Upper lobe of left lung (tissue), 6 donors: ENCODE measurements at regions not wholly inside any gene's neighbourhood (a gene's known extent, or its start where the extent isn't known, plus 50 kb on each side); places are given as distances from the start of the nearest gene placed in this dataset.

Source experiments
- ATAC-seq, 2 donors: fragments of 200-7000 bp; cut with Tn5 transposase; one replicate each; pipeline ENCODE4 v1.9.1; 2022; ENCODE audit warnings: mild to moderate bottlenecking in 2 of 2, moderate library complexity in 2 of 2; ENCODE audit not compliant: low FRiP score in 2 of 2
- DNase-seq, 2 donors: peaks; one replicate each; pipeline ENCODE4 v3.0.0-alpha.2; 2019 to 2020
- H3K27ac ChIP-seq, 4 donors: fragments of 200-600 bp; sonication (generic); one replicate each; pipeline ENCODE4 v1.5.1; 2016 to 2019
- H3K27me3 ChIP-seq, 4 donors: fragments of 200-600 bp; sonication (generic); one replicate each; pipeline ENCODE4 v1.5.1; 2017 to 2019
- H3K36me3 ChIP-seq, 4 donors: fragments of 200-600 bp; sonication (generic); one replicate each; pipeline ENCODE4 v1.5.1; 2016 to 2019
- H3K4me1 ChIP-seq, 4 donors: fragments of 200-600 bp; sonication (generic); one replicate each; pipeline ENCODE4 v1.5.1; 2018 to 2019
- H3K4me3 ChIP-seq, 4 donors: fragments of 200-600 bp; sonication (generic); one replicate each; pipeline ENCODE4 v1.5.1; 2017 to 2019; ENCODE audit warnings: mild to moderate bottlenecking in 2 of 4, moderate library complexity in 1 of 4
- H3K9me3 ChIP-seq, 4 donors: fragments of 200-600 bp; sonication (generic); one replicate each; pipeline ENCODE4 v1.5.1; 2018 to 2019
- CTCF ChIP-seq, 6 experiments: fragments of 450-650 bp in 4 of 6; fragments of 200-600 bp in 2 of 6; sonication (generic) in 2 of 6; IDR thresholded peaks; one replicate each; pipeline ENCODE4 v1.5.1; 2016 to 2019; ENCODE audit warnings: antibody characterized with exemption in 6 of 6
- EP300 ChIP-seq, 4 donors: sonication (generic); formaldehyde crosslinking; IDR thresholded peaks; one replicate each; pipeline ENCODE4 v1.5.1; 2017; ENCODE audit warnings: antibody characterized with exemption in 4 of 4, control low read depth in 2 of 4
- POLR2A ChIP-seq, 4 donors: fragments of 450-650 bp; IDR thresholded peaks; one replicate each; pipeline ENCODE4 v1.5.1; 2016 to 2017; ENCODE audit warnings: antibody characterized with exemption in 4 of 4, mild to moderate bottlenecking in 2 of 4
- POLR2AphosphoS5 ChIP-seq, 2 donors: sonication (generic); formaldehyde crosslinking; IDR thresholded peaks; one replicate each; pipeline ENCODE4 v1.5.1; 2017; ENCODE audit warnings: antibody characterized with exemption in 2 of 2
- WGBS, 2 donors: methylation state at CpG; one replicate each; pipeline ENCODE4 v1.1.5; 2017 to 2018; 5-methylcytosine and 5-hydroxymethylcytosine counted together
- donor health status: DM: no; HTN: no; CAD: no; lungs with moderate emphysema.
- donor health status: DM: no; HTN: yes; CAD: no; lungs with severe emphysema.

- 70 to 82% methylated on average over 5 of the region's 5 CpGs for WGBS, 2 donors
- TF ChIP-seq POLR2A (IDR thresholded peaks at IDR 0.05): no peak
- TF ChIP-seq CTCF (IDR thresholded peaks at IDR 0.05): no peak
- no peak for TF ChIP-seq EP300 (IDR thresholded peaks at IDR 0.05)
- TF ChIP-seq POLR2AphosphoS5 (IDR thresholded peaks at IDR 0.05): no peak
- Histone ChIP-seq H3K9me3 (no peaks in the 10 kb centered on the region), H3K4me3 (no peak overlapping the region), H3K27ac (no peak overlapping the region), H3K27me3 (no peaks in the 10 kb centered on the region), H3K36me3 (no peaks in the 10 kb centered on the region), H3K4me1 (no peaks in the 10 kb centered on the region)
- no peak for ATAC-seq
- no peak for DNase-seq
These were observed 536.9 kb upstream of the WWC1 start for GRCh38 chr5:167754501-167755021.

DNA sequence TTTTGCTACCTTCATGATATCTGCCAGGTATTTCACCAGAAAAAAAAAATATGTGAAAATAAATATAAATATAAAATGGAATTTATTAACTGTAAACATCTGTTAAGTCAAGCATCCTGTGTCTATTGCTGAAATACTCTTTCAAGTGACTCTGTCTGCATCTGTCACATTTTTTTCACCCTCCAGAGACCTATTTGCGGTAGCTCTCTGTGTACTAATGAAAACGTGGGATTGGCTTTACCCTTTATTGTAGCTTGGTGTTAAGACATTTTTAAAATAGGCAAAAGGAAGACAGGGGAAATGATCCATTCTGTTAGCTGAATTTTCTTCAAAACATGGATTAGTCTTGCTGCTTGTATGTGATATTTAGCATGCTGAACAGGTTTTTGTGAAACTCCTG lies 536.0 kb upstream of the WWC1 start:
- H3K36me3 ChIP-seq: no peaks in the 10 kb centered on the region
- WGBS, 2 donors: 35 to 51% methylated on average over 2 of the region's 2 CpGs
- TF ChIP-seq POLR2A (IDR thresholded peaks at IDR 0.05) (no peak), POLR2AphosphoS5 (IDR thresholded peaks at IDR 0.05) (no peak), EP300 (IDR thresholded peaks at IDR 0.05) (no peak), CTCF (IDR thresholded peaks at IDR 0.05) (no peak)
- H3K27me3 ChIP-seq: no peaks in the 10 kb centered on the region
- H3K4me3 ChIP-seq: no peak overlapping the region
- DNase-seq (no peak), ATAC-seq (no peak)
- no peaks in the 10 kb centered on the region for H3K9me3 ChIP-seq
- H3K27ac ChIP-seq: no peak overlapping the region
- no peaks in the 10 kb centered on the region for H3K4me1 ChIP-seq

DNA sequence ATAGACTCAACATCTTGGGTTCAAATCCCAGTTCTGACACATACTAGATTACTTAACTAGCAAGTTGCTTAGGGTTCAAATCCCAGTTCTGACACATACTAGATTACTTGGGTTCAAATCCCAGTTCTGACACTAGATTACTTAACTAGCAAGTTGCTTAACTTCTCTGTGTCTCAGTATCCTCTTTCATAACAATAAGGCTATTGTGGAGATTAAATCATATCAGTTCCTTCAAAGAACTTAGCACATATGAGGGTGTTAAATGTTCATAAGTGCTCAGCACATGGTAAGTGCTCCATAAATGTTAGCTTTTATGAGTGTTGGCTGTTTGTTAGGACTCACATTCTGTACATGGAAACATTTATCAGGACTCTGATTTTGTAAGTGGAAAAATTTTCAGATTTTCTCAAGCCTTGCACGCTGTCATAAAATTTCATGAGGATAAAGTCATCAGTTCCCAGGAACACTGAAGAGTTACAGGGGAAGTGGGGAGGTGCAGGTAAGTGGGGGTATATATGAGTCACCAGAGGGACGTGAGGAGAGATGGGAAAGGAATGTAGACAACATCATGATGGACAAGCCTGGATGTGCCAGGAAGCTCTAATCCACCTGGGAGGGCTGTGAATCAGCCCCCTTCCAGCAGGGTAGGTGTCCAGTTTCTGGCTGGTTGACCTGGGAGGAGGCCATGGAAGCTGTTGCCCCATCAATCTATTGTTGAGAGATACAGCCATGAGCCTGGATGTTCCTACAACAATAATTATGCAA lies 532.2 kb upstream of the WWC1 start:
- Histone ChIP-seq H3K4me3 (no peak overlapping the region), H3K27ac (no peak overlapping the region), H3K36me3 (no peaks in the 10 kb centered on the region), H3K4me1 (no peaks in the 10 kb centered on the region), H3K9me3 (no peaks in the 10 kb centered on the region), H3K27me3 (no peaks in the 10 kb centered on the region)
- 54 to 63% methylated on average over 2 of the region's 2 CpGs for WGBS, 2 donors
- ATAC-seq (no peak), DNase-seq (no peak)
- TF ChIP-seq POLR2AphosphoS5 (IDR thresholded peaks at IDR 0.05) (no peak), EP300 (IDR thresholded peaks at IDR 0.05) (no peak), POLR2A (IDR thresholded peaks at IDR 0.05) (no peak), CTCF (IDR thresholded peaks at IDR 0.05) (no peak)

DNA sequence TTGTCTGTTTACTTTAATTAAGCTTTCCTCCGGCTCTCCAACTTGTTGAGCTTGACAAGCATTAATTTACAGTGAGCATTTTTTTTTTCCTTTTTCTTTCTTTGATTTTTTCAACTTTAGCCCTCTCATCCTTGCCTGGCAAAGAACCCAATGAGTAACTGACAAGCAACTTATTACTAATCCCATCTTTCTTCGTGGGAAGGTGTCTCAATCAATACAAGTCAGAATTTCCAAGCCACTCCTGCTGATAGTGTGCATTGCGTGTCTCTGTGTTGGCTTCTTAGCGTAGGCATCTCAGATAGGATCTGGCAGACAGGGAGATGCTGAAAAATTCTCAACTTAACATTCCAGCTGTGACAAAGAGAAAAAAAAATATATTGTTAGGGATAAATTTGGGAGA lies 527.7 kb upstream of the WWC1 start:
- Histone ChIP-seq H3K4me1 (no peaks in the 10 kb centered on the region), H3K36me3 (no peaks in the 10 kb centered on the region), H3K9me3 (no peaks in the 10 kb centered on the region), H3K27ac (no peak overlapping the region), H3K4me3 (no peak overlapping the region), H3K27me3 (no peaks in the 10 kb centered on the region)
- DNase-seq (no peak), ATAC-seq (no peak)
- TF ChIP-seq POLR2AphosphoS5 (IDR thresholded peaks at IDR 0.05): no peak
- TF ChIP-seq POLR2A (IDR thresholded peaks at IDR 0.05): no peak
- no peak for TF ChIP-seq CTCF (IDR thresholded peaks at IDR 0.05)
- no peak for TF ChIP-seq EP300 (IDR thresholded peaks at IDR 0.05)
- WGBS, 2 donors: 62 to 65% methylated on average over 4 of the region's 4 CpGs
